ENCODE measurements at regions not wholly inside any gene's neighbourhood (a gene's known extent, or its start where the extent isn't known, plus 50 kb on each side); places are given as distances from the start of the nearest gene placed in this dataset.
"Not testable (repeated sequence)": the region's sequence is repeated elsewhere in the genome, so short reads cannot be mapped to it uniquely, and the experiment has no call there.

DNA sequence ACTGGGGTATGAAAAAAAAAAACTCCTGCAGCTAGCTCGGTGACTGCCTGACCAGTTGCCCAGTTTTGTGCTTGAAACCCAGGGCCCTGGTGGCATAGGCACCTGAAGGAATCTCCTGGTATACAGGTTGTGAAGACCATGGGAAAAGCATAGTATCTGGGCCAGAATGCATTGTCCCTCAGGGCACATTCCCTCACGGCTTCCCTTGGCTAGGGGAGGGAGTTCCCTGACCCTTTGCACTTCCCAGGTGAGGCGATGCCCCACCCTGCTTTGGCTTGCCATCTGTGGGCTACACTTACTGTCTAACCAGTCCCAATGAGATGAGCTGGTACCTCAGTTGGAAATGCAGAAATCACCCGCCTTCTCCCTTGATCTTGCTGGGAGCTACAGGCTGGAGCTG is 280.4 kb downstream of the TTC8 start:
- H3K18ac ChIP-seq (ENCODE audit: insufficient read length, low read depth, low read length); H3K56ac ChIP-seq (ENCODE audit: insufficient read length, low read depth, low read length); H2AFZ ChIP-seq (ENCODE audit: low read length); H4K5ac ChIP-seq (ENCODE audit: insufficient read length, low read depth, low read length); H4K20me1 ChIP-seq (ENCODE audit: control insufficient read depth, insufficient read depth, insufficient read length); H2AK5ac ChIP-seq (ENCODE audit: insufficient read length, low read length); H4K91ac ChIP-seq (ENCODE audit: insufficient read length, low read depth, low read length); H3K79me2 ChIP-seq (ENCODE audit: insufficient read depth, low read length); H3K4me3 Mint-ChIP-seq; H3K4ac ChIP-seq (ENCODE audit: low read depth, low read length); H3K4me2 ChIP-seq (ENCODE audit: insufficient read depth, insufficient read length, low read length); H3K27ac Mint-ChIP-seq; H3K9ac ChIP-seq (ENCODE audit: extremely low read depth, insufficient read length, low read length); H3K14ac ChIP-seq (ENCODE audit: insufficient read depth, low read length); H3K79me1 ChIP-seq (ENCODE audit: insufficient read depth, low read depth, low read length, poor library complexity, severe bottlenecking); H3T11ph ChIP-seq (ENCODE audit: low read length); H4K8ac ChIP-seq (replicated peaks; ENCODE audit: insufficient read length, low read depth, low read length); H3K27ac ChIP-seq (ENCODE audit: insufficient read length, low read depth, low read length); H3K23me2 ChIP-seq (ENCODE audit: insufficient read length, low read depth, low read length, poor library complexity, severe bottlenecking); H3K27me3 ChIP-seq (ENCODE audit: insufficient read depth, low read length); H2BK5ac ChIP-seq (ENCODE audit: insufficient read length, low read length); H3K23ac ChIP-seq (ENCODE audit: insufficient read length, low read depth, low read length); H2BK12ac ChIP-seq (ENCODE audit: insufficient read length, low read depth, low read length); DNase-seq; H2BK20ac ChIP-seq (ENCODE audit: low read depth, low read length, poor library complexity, severe bottlenecking); H3K4me1 Mint-ChIP-seq; H2BK120ac ChIP-seq (ENCODE audit: low read depth, low read length, poor library complexity, severe bottlenecking); H3K9me3 ChIP-seq (ENCODE audit: control insufficient read depth, low read depth, low read length); H2BK15ac ChIP-seq (ENCODE audit: low read depth, low read length); H3K4me1 ChIP-seq (ENCODE audit: insufficient read depth, low read length): not testable (repeated sequence)
- no CpG with 5 or more reads among the region's 4 CpGs for WGBS (ENCODE audit: extremely low coverage, insufficient read length, low lambda C conversion rate)
- H3K27me3 Mint-ChIP-seq (ENCODE audit: low read depth): peaks cover 57% of the 10 kb centered on the region
- peaks cover 25 to 35% of the 10 kb centered on the region in 2 experiments for H3K9me3 Mint-ChIP-seq
- peaks cover 0 to 23% (median 8%) of the 10 kb centered on the region in 3 experiments; a peak in 5 of 7 replicates for H3K36me3 Mint-ChIP-seq (ENCODE audit: insufficient read depth in 1 of 3, low read depth in 3 of 3)
